K562 (cell line): ENCODE measurements at regions not wholly inside any gene's neighbourhood (a gene's known extent, or its start where the extent isn't known, plus 50 kb on each side); places are given as distances from the start of the nearest gene placed in this dataset.

Experiments
- GTF3C2 ChIP-seq: IDR thresholded peaks from 3 replicates; pipeline ENCODE4 v1.6.1; 2011; ENCODE audit warnings: borderline replicate concordance, mild to moderate bottlenecking, moderate library complexity; ENCODE audit not compliant: insufficient read length; ENCODE audit errors: extremely low read depth
- MLLT1 ChIP-seq, 2 experiments: fragments of 450-650 bp; IDR thresholded peaks; 2 replicates each; pipeline ENCODE4 v1.6.1; 2016
- NFE2L1 ChIP-seq: fragments of 450-650 bp; IDR thresholded peaks from 2 replicates; pipeline ENCODE4 v1.6.1; 2016; ENCODE audit warnings: missing genetic modification characterization, low read depth, mild to moderate bottlenecking, missing compliant biosample characterization, moderate library complexity, borderline replicate concordance
- NKRF ChIP-seq: fragments of 450-650 bp; IDR thresholded peaks from 2 replicates; pipeline ENCODE4 v1.6.1; 2016; ENCODE audit warnings: borderline replicate concordance

- TF ChIP-seq NKRF: no peak
- TF ChIP-seq NFE2L1 (tag): no peak
- no peak for TF ChIP-seq GTF3C2
- TF ChIP-seq MLLT1 (IDR thresholded peaks at IDR 0.05): no peak
- TF ChIP-seq, all 486 proteins: peak for 0
These were observed 143.0 kb upstream of the ATXN7L3B start (continued) for GRCh38 chr12:74394647-74395046.
